AG04450 (cell line): ENCODE measurements at regions not wholly inside any gene's neighbourhood (a gene's known extent, or its start where the extent isn't known, plus 50 kb on each side); places are given as distances from the start of the nearest gene placed in this dataset.

Source experiments
- CTCF ChIA-PET: fragments of 300-600, 350-600 bp; formaldehyde crosslinking; extraction: SDS; loops from one replicate; lab custom pipeline; 2022; ENCODE audit warnings: antibody characterized with exemption, inconsistent platforms; lab: Charles Lee
- POLR2A ChIA-PET: fragments of 350-600 bp; formaldehyde crosslinking; extraction: SDS; loops from one replicate; lab custom pipeline; 2021; ENCODE audit warnings: antibody characterized with exemption, inconsistent platforms; lab: Yijun Ruan, JAX
- DNase-seq: peaks from one replicate; pipeline ENCODE4 v3.0.0-alpha.2; 2011; ENCODE audit warnings: low read depth, low spot score
- H3K27ac ChIP-seq: one replicate; pipeline ENCODE4 v1.5.1; 2012; ENCODE audit warnings: low read depth, low read length, control low read depth
- H3K27me3 ChIP-seq: one replicate; pipeline ENCODE4 v1.6.0; 2012; ENCODE audit warnings: low read length; ENCODE audit not compliant: control insufficient read depth, insufficient read depth
- H3K4me3 ChIP-seq: 2 replicates; pipeline ENCODE4 v1.5.1; 2011; ENCODE audit warnings: mild to moderate bottlenecking, low read depth, low read length, control low read depth
- H3K9me3 ChIP-seq: 2 replicates; pipeline ENCODE4 v1.5.1; 2012; ENCODE audit warnings: low read length; ENCODE audit not compliant: control insufficient read depth, insufficient read depth
- TF ChIP-seq, protein P1 (sequence below): IDR thresholded peaks from 2 replicates; pipeline ENCODE4 v1.5.1; 2011; ENCODE audit warnings: low read depth, low read length, control low read depth, inconsistent platforms

DNA sequence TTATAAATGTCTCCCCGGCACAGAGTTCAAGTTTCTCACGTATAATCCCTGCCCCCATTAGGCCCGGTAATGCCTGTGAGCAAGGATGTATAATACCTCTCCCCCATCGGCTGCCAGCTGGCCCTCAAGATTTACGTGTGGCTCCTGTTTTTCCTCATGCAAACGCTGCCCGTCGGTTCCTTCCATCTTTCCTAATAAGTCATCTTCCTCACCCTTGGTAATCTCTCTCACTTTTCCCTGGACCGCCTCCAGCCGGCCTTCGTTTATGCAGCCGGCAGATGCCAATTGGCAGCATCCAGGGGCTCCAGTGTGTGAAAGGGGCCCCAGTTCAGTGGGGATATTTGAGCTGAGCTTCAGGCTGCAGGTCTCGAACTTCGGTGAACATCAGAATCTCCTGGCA lies 86.5 kb upstream of the NEURL1B start:
- no peak overlapping the region for H3K27ac ChIP-seq
- peaks cover 44% of the 10 kb centered on the region for H3K27me3 ChIP-seq
- ChIA-PET POLR2A (no interaction called here), CTCF (no interaction called here)
- DNase-seq: no peak
- TF ChIP-seq, protein P1, sequence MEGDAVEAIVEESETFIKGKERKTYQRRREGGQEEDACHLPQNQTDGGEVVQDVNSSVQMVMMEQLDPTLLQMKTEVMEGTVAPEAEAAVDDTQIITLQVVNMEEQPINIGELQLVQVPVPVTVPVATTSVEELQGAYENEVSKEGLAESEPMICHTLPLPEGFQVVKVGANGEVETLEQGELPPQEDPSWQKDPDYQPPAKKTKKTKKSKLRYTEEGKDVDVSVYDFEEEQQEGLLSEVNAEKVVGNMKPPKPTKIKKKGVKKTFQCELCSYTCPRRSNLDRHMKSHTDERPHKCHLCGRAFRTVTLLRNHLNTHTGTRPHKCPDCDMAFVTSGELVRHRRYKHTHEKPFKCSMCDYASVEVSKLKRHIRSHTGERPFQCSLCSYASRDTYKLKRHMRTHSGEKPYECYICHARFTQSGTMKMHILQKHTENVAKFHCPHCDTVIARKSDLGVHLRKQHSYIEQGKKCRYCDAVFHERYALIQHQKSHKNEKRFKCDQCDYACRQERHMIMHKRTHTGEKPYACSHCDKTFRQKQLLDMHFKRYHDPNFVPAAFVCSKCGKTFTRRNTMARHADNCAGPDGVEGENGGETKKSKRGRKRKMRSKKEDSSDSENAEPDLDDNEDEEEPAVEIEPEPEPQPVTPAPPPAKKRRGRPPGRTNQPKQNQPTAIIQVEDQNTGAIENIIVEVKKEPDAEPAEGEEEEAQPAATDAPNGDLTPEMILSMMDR: no peak
- H3K9me3 ChIP-seq: no peaks in the 10 kb centered on the region; the same call in 1 of the 2 replicates
- H3K4me3 ChIP-seq: no peak overlapping the region

DNA sequence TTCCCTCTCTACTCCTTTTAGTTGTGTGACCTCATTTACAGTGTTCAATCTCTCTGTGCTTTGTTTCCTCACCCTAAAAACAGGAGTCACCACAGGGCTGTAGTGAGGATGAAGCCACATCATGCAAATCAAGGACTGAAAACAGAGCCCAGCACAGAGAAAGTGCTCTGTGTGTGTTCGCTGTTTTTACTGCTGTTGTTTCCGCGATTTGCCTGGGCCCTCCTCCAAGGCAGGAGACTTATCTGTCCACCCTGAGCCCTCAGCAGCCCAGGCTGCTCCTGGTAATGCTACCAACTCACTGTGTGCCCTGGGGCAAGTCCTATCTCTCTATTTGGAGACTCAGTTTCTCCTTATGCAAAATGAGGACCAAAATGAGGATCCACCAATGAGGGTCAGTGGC lies 87.2 kb upstream of the NEURL1B start:
- TF ChIP-seq, protein P1: no peak
- H3K27ac ChIP-seq: no peak overlapping the region
- H3K4me3 ChIP-seq: no peak overlapping the region
- ChIA-PET CTCF (no interaction called here), POLR2A (no interaction called here)
- no peak for DNase-seq
- peaks cover 47% of the 10 kb centered on the region for H3K27me3 ChIP-seq
- H3K9me3 ChIP-seq: no peaks in the 10 kb centered on the region; the same call in 1 of the 2 replicates

DNA sequence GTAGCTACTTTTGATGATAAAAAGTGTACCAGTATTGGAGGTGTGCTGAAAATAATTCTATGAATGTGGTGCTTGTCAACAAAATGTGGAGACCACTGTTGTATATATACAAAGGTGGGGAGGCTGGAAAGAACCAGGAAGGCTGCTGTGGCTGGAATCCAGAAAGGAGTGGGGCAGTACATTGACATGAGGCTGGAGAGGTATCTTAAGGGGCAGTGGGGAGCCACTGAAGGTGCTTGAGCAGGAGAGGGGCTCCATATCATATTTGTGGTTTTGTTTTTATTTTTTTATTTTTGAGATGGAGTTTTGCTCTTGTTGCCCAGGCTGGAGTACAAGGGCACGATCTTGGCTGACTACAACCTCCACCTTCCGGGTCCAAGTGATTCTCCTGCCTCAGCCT lies 87.9 kb upstream of the NEURL1B start:
- DNase-seq: no peak
- peaks cover 47% of the 10 kb centered on the region for H3K27me3 ChIP-seq
- POLR2A ChIA-PET: no interaction called here
- no peaks in the 10 kb centered on the region; the same call in 1 of the 2 replicates for H3K9me3 ChIP-seq
- CTCF ChIA-PET: no interaction called here
- H3K27ac ChIP-seq: no peak overlapping the region
- no peak overlapping the region for H3K4me3 ChIP-seq
- TF ChIP-seq, protein P1: no peak

DNA sequence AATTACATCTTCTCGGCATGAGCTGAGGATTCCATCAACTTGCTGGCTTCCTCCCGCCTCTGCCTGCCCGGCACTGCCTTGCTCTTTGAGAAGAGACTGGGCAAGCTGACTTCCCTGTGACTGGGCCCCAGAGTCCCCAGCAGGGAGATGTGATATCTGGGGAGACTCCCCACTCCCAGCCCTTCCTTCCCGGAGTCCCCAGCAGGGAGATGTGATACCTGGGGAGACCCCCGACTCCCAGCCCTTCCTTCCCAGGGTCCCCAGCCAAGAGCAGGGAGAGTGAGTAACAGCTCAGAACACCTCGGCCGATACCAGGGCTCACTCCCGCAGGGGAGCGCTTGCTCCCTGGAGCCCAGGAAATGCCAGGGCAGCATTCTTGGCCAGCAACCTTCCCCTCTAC lies 90.1 kb upstream of the NEURL1B start:
- TF ChIP-seq, protein P1: no peak
- POLR2A ChIA-PET: interaction anchor here (0.6 kb wide), 1 partner anchor 51 kb away, joined by 3 read pairs; no protein-coding TSS in a partner anchor
- Histone ChIP-seq H3K27me3 (peaks cover 51% of the 10 kb centered on the region), H3K27ac (no peak overlapping the region), H3K4me3 (no peak overlapping the region), H3K9me3 (no peaks in the 10 kb centered on the region; the same call in 1 of the 2 replicates)
- DNase-seq: no peak
- CTCF ChIA-PET: no interaction called here

DNA sequence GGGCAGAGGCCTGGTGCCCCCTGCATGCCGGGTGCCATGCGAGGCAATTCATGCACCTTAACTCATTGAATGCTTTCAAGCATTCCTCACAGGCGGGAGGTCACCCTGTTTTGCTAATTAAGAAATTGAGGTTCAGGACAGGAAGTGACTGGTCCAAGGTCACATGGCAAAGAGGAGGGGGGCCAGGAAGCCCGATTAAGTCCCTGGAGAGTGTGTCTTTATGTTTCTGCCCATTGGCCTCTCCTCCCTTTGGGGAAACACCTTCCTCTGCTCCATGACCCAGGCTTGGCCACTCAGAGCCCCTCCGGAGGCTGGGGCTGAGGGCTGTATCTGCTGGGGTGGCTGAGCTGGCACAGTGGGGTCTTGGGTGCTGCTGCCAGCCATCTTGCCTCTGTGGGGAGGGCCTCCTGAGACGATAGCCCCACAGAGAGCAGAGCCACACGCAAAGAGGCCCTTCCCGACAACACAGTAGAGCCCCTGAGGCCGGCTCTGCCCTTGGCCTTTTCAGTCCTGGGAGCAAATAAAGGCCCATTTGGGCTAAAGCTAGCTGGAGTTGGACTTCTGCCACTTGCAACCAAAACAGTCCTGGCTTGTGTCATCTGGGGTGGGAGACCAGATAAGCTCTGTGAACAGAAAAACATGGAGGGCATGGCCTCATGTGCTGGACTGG lies 90.8 kb upstream of the NEURL1B start:
- ChIA-PET POLR2A (no interaction called here), CTCF (no interaction called here)
- Histone ChIP-seq H3K9me3 (no peaks in the 10 kb centered on the region; the same call in 1 of the 2 replicates), H3K4me3 (no peak overlapping the region), H3K27ac (no peak overlapping the region), H3K27me3 (peaks cover 54% of the 10 kb centered on the region)
- no peak for DNase-seq
- TF ChIP-seq, protein P1: no peak
